Inflammatory macrophage treated with lipopolysaccharide for 4 hours (primary cell): ENCODE measurements at regions not wholly inside any gene's neighbourhood (a gene's known extent, or its start where the extent isn't known, plus 50 kb on each side); places are given as distances from the start of the nearest gene placed in this dataset.

Experiments
- DNase-seq: peaks from one replicate; pipeline ENCODE4 v3.0.0-alpha.2; 2020

DNA sequence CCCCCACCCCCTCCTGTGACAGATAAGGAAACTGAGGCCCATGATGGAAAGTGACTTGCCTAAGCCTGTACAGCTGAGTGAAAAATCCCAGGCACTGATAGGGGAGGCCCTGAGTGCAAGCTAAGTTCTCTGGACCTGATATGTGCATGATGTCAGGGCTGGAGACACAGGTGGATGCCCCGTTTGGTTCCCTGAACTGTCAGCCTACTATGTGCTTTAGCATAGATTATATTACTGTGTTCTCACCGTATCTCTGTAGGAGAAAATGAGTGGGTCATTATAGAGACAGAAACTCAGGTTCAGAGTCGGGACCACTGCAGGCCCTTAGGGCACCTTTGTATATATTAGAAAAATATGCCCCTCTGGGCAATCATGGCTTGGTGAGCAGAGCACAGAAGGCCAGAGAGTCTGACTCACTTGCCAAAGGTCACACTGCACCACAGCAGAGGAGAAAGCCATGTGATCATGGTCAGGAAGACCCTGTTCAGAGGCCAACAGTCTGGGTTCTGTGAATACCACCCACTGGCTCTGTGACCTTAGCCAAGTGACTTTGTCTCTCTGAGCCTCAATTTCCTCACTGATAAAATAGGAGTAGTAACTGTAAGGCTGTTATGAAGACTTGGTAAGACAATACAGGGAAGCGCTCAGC lies 145.8 kb upstream of the WNT4 start:
- DNase-seq: no peak

DNA sequence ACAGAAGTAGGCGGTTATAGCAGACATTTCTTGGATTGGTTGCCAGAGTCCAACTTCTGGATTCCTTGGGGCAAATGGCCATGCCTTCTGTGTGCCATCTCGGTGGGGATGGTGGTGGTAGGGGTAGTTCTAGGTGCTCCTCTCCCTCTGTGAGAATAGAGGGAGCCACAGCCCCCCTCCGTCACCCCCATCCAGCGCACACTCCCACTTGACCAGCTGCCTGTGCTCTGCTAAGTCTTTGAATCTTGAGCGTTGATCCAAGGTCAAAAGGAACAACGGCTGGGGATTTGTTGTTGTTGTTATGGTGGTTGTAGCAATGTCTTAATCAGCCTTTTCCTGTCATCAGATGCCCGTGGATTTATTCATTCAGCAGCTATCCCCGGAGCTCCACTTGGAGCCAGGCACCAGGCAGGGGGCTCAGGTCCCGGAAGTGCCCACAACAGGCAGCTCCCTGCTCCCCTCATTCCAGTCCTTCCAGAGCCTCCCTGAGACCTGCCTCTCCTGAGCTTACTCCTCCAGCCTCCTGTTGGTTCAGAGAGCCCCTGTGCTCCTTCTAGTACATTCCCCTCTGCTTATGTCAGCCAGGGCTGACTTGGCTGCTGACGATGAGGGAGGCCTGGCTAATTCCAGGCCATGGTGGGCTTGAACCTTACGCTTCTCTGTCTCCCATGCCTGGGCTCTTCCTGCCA lies 146.6 kb upstream of the WNT4 start:
- DNase-seq: no peak

DNA sequence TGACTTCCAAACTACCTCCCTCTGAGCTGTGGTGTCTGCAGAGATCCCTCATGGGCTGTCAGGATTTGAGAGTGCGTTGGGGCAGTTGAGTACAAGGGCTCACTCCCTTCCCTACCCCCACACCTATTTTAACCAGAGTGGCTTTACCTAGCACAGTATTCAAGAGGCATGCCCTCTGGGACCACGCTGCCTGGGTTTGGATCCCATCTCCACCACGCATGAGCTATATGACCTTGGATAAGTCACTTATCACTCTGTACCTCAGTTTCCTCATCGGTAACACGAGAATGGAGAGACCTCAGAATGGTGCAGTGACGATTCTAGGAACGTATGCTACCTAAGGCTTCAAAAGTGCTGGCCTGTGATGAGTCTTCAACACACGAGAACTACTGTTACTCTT lies 147.3 kb upstream of the WNT4 start:
- no peak for DNase-seq

DNA sequence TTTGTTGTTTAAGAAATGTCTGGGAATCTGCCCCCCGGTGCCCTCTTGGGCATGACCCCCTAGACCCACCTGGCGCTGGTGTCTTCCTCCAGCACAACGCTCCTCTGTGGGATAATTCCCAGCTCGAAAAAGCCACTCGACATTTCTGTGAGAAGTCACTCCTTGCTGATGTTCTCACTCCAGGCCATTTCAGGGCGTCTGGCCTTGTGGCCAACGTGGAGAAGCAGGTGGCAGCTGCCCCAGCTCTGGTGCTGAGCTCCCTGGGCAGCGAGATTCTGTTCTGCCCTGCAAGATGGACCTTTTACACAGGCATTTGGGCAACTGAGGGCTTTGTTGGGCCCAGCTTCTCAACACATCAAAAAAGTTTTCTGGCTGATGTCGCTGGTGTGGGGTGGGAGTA lies 147.7 kb upstream of the WNT4 start:
- DNase-seq: no peak

DNA sequence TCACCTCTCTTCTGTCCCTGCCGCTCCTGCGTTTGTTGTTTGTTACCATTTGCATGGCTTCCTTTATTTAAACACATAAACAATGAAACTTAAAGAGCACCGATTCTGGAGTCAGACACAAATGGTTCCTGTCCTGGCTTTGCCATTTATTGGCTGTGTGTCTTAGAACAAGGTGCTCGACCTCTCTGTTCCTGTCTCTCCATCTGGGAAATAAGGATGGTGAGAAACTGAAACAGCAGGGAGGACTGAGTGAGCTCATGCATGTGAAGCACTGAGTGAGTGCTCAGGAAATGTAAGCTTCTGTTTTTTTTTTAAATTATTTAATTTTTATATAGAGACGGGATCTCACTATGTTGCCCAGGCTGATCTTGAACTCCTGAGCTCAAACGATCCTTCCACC lies 148.2 kb upstream of the WNT4 start:
- DNase-seq: no peak

DNA sequence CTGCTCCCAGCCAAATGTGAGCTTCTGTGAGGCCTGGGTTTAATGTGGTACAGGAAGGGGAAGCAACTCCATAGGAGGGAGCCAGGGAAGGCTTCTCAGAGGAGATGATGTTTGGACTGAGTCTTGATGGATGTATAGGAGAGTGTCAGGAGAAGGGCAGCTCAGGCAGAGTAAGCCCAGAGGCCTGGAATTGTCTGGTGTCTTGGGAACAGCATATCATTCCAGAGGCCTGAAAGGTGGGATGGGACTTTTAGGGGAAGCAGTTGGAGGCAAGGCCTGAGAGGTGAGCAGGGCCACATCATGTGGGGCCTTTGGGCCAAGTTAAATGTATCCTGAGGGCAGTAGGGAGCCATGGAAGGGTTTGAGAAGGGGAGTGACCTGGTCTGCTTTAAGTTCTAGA lies 148.6 kb upstream of the WNT4 start:
- DNase-seq: no peak

DNA sequence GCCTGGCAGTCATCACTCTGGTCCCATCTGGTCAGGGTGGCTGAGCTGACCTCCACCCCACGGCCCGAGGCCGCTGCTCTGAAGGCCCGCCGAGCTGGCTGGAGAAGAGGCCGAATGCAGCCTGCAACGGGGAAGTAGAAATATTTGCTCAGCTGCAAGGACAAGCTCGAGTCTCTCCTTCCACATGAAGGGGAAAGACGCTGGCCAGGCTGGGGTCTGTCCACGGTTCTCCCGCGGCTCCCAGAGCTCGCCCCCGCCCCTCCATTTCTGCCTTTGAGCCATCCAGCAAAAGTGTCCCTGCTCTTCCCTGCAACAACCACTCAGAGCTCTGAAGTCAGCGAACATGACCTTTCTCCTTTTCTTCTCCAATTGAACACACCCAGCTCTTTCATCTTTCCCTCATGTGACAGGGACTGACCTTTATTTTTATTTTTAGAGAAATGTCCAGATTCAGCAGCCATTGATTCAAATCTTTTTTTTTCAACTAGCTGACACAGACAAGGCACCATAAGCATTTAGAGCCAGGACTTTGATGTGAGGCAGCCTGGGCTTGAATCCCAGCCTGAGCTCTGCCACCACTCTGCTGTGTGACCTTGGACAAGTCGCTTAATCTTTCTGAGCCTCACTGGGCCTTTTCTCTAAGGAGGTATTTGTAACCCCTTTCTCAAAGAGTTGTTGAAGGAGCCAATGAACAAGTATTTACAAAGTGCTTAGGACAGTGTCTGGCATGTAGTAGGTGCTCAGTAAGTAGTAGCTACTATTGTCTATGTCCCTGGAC lies 149.3 kb upstream of the WNT4 start:
- no peak for DNase-seq

DNA sequence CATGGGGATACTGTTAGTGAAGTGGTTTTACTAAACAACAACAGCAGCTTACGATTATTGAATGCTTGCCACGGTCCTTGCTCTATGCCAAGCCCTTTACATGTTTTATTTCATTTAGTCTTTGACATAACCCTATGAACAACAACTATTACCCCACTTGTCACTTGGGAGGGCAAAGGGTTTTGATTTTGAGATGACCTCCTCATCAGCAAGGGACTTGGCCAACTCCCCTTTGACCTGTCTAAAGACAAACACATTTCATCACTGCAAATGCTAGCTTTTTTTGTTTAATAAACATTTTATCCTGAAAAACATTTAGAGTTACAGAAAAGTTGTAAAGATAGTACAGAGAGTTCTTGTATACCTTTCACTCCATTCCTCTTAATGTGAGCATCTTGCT lies 152.5 kb upstream of the WNT4 start:
- no peak for DNase-seq

DNA sequence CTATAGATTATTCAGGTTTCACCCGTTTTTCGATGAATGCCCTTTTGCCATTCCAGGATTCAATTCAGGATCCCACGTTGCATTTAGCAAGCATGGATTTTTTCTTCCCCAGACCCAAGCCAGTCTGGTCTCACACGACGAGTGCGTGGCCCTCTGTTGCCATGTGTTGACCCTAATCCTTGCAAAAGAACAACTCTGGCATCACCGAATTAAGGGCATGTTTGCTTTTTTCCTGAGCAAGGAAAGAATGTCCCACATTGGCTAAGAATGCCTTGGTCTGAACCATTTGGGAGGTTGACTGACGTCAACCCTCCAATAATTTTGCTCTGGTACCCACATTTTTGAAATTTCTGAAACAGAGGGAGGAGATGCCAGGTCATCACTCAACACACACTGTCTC lies 153.0 kb upstream of the WNT4 start:
- DNase-seq: no peak

DNA sequence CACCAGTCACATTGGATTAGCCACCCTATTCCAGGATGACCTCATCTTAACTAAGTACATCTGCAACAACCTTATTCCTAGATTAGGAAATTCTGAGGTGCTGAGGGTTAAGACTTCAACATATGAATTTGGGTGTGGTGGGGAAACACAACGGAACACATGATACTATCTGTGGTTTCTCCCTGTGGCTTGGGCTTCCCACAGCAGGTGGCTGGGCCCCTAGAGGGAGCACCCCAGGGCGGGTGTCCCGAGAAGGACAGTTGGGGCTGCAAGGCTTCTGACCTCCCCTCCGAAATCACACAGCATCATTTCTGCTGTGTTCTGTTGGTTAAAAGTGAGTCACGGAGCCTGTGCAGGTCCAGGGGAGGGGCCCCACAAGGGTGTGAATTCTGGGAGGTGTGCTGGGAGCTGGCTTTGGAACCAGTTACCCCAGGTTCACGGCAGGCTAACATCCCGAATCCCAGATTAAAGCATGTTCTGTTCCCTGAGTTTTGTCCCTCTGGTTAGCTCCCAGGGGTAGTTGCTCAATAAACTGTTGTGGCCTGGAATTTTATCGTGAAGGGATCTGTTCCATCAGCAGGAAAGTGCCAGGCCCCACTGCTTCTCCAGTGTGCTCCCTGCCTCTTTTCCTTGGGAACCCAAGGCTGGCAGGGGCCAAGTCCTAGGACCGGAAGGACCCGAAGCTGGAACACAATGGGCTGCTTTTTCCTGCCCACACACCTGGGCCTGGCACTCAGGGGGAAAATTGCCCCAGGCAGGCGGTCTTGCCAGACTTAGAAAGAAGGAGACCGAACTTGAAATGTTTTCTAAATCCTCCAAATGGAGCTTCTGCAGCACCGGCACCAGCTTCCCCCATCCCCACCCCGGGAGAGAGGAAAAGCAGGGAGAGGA lies 154.0 kb upstream of the WNT4 start:
- no peak for DNase-seq

DNA sequence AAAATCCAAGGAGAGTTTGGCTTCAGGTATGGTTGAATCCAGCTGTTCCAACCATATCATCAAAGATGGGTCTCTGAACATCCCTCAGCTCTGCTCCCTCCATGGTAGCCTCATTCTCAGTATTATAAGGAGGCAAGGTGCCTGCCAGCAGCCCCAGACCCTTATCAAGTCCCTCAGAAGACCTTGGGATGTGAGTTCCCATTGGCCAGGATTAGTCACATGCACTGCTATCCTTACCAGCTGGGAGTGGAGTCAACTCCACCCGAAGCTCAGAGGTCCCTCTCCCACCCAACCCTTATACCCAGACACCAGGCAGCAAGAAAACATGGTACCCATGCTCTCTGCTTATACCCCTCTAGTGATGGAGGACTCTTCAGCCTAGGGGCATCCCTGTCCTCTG lies 153.7 kb upstream of the ZBTB40 start:
- no peak for DNase-seq

DNA sequence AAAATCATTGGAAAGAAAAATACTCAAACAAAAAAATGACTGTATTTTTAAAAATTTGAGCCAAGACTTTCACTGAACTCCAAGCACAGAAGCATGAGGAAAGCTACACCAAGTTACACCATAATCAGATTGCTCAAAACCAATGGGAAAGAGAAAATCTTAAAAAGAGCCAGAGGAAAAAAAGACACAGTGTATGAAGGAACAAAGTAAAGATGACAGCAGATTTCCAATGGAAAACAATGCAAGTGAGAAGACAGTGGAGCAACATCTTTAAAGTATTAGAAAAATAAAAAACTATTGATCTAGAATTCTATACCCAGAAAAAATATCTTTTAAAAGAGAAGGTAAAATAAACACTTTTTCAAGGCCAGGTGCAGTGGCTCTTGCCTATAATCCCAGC lies 147.8 kb upstream of the ZBTB40 start:
- DNase-seq: no peak

DNA sequence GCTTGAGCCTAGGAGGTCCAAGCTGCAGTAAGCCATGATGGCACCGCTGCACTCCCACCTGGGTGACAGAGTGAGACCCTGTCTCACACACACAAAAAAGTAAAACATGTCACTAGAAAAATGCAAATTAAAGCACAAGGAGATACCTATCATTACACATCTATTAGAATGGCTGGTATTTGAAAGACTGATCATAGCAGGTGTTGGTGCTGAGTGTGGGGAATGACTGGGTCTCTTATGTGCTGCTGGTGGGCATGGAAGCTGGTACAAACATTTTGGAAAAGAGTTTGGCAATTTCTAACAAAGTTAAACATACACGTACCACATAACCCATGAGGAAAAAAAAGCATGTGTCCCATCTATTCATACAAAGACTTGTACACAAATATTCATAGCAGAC lies 142.1 kb upstream of the ZBTB40 start:
- no peak for DNase-seq

DNA sequence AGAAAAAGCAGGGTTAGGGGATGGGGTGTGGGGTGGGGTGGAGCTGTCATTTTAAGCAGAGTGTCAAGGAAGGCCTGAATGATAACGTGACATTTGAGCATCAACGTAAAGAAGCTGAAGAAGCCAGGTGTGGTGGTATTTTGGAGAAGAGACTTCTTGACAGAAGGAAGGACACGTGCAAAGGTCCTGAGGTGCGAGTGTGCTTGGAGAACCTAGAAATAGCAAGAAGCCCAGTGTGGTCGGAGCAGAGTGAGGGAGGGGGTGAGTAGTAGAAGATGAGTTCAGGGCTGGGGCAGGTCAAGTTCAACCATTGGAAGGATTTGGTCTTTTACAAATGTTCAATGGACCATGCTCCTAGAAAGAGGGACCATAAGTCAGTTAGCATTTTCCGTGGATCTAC lies 140.2 kb upstream of the ZBTB40 start:
- DNase-seq: no peak

DNA sequence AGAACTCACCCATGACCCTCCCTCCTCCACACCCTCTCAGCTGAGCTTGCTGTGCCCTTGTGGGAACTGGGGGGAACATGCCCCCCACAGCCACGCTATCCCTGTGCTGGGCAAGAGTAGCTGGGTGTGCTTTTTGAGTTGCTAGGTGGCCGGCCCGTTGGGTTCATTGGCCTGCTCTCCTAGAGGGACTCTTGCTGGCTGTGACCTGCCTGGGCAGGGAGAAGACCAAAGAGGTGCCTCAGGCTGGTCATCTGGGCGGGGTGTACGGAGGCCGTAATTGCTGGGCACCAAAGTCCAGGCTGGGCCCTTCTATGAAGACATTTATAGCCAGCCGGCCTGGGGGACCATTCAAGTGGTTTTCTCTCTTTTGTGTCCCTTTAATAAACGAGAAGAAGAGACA lies 138.3 kb upstream of the ZBTB40 start:
- DNase-seq: no peak

DNA sequence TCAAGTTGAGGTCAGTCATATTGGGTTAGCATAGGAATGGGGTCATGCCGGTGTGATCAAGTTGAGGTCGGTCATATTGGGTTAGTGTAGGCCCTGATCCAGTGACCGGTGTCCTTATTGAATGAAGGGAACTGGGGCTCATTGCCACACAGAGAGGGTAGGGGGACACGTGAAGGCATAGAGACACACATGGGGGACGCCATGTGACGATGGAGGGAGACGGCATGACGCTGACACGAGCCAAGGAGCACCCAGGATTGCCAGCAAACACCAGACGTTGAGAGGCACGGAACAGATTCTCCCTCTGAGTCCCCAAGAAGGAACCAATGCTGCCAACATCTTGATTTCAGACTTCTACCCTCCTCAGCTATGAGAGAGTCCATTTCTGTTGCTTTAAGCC lies 136.9 kb upstream of the ZBTB40 start:
- DNase-seq: no peak

DNA sequence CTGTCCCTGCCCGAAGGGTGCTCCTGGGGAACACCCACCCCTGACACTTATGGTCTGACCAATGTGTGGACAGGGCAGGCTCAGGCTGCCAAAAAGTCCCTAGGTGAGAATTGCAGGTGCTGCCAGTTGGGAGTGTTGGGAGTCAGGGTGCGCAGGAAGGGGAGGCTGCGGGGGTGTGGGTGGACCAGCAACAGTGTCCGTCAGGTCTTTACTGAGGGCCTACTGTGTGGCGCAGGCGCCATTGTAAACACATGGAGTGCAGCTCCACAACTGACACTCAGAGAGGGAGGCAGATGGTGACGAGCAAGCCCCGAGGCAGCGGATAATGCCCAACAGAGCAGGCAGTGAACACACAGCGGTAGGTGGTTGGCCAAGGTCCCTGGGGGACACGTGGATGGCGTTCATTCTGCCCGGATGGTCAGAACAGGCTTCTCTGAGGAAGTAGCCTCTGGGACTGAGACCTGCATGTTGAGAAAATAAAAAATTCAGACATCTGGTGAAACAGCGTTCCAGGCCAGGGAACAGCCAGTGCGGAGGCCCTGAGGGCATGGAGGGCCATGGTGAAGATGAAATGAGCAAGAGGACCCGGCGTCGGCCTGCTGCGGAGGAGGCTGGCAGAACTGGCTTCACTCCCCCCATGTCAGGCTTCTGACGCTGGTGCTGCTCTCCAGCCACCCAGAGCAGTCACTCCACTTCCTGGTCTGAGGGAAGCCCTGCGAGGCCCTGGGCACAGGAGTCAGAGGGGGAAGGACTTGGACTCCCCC lies 136.2 kb upstream of the ZBTB40 start:
- DNase-seq: no peak

DNA sequence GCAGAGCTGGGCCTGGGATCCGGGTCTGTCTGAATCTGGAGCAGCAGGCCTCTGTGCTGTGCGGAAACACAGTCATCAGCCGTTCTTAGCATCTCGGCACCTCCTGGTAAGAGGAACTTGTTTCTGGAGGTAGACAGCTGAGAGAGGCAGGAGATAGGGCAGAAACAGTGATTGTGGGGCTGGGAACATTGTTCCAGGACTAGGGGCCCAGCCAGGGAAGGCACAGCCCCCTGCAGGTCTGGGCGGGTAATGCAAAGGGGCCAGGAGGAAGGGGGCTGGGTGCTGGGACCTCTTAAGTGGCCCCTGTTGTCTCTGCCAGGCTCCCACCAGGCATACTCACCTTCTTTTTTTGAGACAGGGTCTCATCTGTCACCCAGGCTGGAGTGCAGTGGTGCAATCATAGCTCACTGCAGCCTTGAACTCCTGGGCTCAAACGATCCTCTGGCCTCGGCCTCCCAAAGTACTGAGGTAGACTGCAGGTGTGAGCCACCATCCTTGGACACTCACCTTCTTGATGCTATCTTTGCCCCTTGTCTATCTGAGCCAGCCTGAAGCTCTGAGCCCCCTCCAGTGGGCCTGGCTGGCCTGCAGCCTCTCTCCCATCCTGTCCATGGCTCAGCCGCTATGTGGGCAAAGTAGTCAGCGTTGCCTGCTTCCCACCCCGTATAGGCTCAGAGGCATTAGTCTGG lies 134.3 kb upstream of the ZBTB40 start:
- no peak for DNase-seq

DNA sequence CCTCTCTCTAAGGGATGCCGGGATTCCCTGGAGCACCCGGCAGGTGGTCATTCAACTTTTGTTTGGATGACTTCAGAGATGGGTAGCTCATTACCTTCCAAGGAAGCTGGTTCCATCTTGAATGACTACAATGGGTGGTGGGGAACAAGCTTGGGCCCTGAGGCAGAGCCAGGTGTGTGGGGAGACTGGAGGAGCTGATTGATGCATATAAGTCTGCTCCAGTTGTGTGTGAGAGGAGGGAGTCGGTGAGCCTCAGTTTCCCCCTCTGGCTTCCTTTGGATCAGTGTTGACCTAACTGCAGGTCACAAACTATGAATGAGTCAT lies 133.8 kb upstream of the ZBTB40 start:
- no peak for DNase-seq

DNA sequence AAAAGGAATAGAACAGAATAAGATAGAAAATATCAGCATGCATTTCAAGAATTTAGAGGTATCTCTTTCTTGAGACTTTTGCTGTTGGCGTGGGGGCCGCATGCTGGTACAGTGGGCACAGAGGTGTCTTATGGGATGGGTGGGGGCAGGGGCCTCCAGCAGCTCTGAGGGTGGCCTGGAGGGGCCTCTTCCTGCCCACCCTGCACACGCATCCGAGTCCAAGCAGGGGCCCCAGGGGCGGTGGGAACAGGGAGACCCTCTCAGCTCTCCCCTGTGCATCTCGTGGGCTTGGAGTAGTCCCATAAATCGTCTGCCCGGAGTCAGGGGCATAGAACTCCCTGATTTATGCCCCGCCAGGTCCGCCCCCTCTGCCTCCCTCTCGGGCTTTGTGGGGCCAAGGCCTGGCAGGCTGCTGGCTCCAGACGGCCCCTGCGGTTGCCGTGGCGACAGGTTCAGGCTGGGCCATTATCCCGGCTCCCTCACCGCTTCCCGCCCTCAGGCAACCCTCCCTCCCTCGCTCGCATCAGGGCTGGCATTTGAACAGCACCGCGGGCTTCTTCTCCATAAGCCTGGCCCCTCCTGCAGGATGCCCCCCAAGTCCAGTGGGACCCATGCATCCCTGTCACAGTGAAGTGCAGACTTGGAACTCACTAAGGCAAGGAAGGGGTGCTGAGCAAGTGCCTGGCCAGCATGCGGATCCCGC lies 133.2 kb upstream of the ZBTB40 start:
- no peak for DNase-seq

DNA sequence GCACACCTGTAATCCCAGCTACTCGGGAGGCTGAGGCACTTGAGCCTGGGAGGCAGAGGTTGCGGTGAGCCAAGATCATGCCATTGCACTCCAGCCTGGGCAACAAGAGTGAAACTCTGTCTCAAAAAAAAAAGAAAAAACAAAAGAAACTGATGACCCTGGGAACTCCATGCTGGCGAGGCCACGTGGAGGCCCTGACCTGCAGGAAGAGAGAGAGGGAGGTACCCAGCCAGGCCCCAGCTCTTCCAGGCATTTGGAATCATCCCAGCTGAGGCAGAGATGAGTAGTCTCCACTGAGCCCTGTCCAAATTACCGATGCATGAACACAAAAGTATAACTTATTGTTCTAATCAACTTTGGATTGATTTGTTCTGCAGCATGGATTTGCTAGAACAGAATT lies 132.0 kb upstream of the ZBTB40 start:
- no peak for DNase-seq
